A549 (cell line): ENCODE measurements at regions not wholly inside any gene's neighbourhood (a gene's known extent, or its start where the extent isn't known, plus 50 kb on each side); places are given as distances from the start of the nearest gene placed in this dataset.

Experiments used
- ATAC-seq, 2 experiments: fragments of 200-7000 bp in 1 of 2; fragments of >200 bp in 1 of 2; cut with Nextera tagmentation in 1 of 2; cut with Tn5 transposase in 1 of 2; 3 replicates each; pipeline versions ENCODE4 v1.8.0 to v1.9.1; 2018 to 2020; ENCODE audit warnings: mild to moderate bottlenecking in 1 of 2, moderate library complexity in 1 of 2
- CTCF ChIA-PET: fragments of 300-600 bp; sonication (Branson Sonifier 250); formaldehyde crosslinking; extraction: SDS; loops from one replicate; lab custom pipeline; 2021; ENCODE audit warnings: antibody characterized with exemption, inconsistent platforms; lab: Yijun Ruan, JAX
- POLR2A ChIA-PET: fragments of 350-600 bp; formaldehyde crosslinking; extraction: SDS; loops from one replicate; lab custom pipeline; 2021; ENCODE audit warnings: antibody characterized with exemption, inconsistent platforms; lab: Yijun Ruan, JAX
- DNase-seq, 2 experiments: peaks; one replicate each; pipeline versions ENCODE4 v3.0.0 to v3.0.0-alpha.2; 2011 to 2016; ENCODE audit warnings: low read depth in 1 of 2, low spot score in 1 of 2
- FAIRE-seq: peaks from 2 replicates; lab custom pipeline; 2011; peaks lifted over from hg19 to GRCh38; lab: Jason Lieb, UNC
- H3K27ac ChIP-seq, 2 experiments: fragments of >200 bp; sonication (Bioruptor Twin); formaldehyde crosslinking; 3 replicates each; pipeline ENCODE4 v1.5.1; 2016 to 2017
- H3K4me1 ChIP-seq: fragments of >200 bp; sonication (Bioruptor Twin); formaldehyde crosslinking; 3 replicates; pipeline ENCODE4 v1.6.1; 2016
- H3K4me2 ChIP-seq: fragments of >200 bp; sonication (Bioruptor Twin); formaldehyde crosslinking; 3 replicates; pipeline ENCODE4 v1.6.1; 2016
- H3K4me3 ChIP-seq: fragments of >200 bp; sonication (Bioruptor Twin); formaldehyde crosslinking; 3 replicates; pipeline ENCODE4 v1.5.1; 2016
- H3K9me3 ChIP-seq: fragments of >200 bp; sonication (Bioruptor Twin); formaldehyde crosslinking; 3 replicates; pipeline ENCODE4 v1.6.1; 2016
- BHLHE40 ChIP-seq: IDR thresholded peaks from 2 replicates; pipeline ENCODE4 v1.6.1; 2012; ENCODE audit warnings: low read depth, low read length, inconsistent platforms
- CBX2 ChIP-seq: fragments of 200-600 bp; sonication (generic); IDR thresholded peaks from 2 replicates; pipeline ENCODE4 v1.6.1; 2016; ENCODE audit warnings: low read depth, mild to moderate bottlenecking, borderline replicate concordance
- CBX8 ChIP-seq: fragments of 200-600 bp; sonication (generic); IDR thresholded peaks from 2 replicates; pipeline ENCODE4 v1.6.1; 2016
- CHD2 ChIP-seq: fragments of 150-350 bp; IDR thresholded peaks from 2 replicates; pipeline ENCODE4 v1.6.1; 2014; ENCODE audit warnings: low read length; ENCODE audit not compliant: partially characterized antibody
- CHD4 ChIP-seq: fragments of 200-600 bp; sonication (generic); IDR thresholded peaks from 2 replicates; pipeline ENCODE4 v1.6.1; 2016; ENCODE audit warnings: antibody characterized with exemption, mild to moderate bottlenecking, borderline replicate concordance
- EHF ChIP-seq: fragments of 250-450 bp; sonication (Bioruptor Pico); IDR thresholded peaks from 2 replicates; pipeline ENCODE4 v1.5.0; 2020; ENCODE audit warnings: mild to moderate bottlenecking
- EP300 ChIP-seq, 2 experiments: fragments of >200 bp; sonication (Bioruptor Twin); formaldehyde crosslinking; IDR thresholded peaks; 2 replicates in 1 of 2; 3 replicates in 1 of 2; pipeline ENCODE4 v1.6.1; 2016 to 2017
- FOSB ChIP-seq: fragments of 250-450 bp; sonication (Bioruptor Pico); IDR thresholded peaks from 2 replicates; pipeline ENCODE4 v1.5.0; 2020; ENCODE audit warnings: mild to moderate bottlenecking, moderate library complexity
- FOSL2 ChIP-seq, 2 experiments: fragments of 450-650 bp in 1 of 2; fragments of >200 bp in 1 of 2; sonication (Bioruptor Twin) in 1 of 2; formaldehyde crosslinking; IDR thresholded peaks; 2 replicates each; pipeline versions ENCODE4 v1.5.0 to v1.6.1; 2016 to 2020; ENCODE audit warnings: mild to moderate bottlenecking in 1 of 2, moderate library complexity in 1 of 2
- FOXS1 ChIP-seq: fragments of 250-450 bp; sonication (Bioruptor Pico); IDR thresholded peaks from 2 replicates; pipeline ENCODE4 v1.5.0; 2020; ENCODE audit warnings: mild to moderate bottlenecking, moderate library complexity
- HDAC2 ChIP-seq: fragments of 200-600 bp; sonication (generic); IDR thresholded peaks from 2 replicates; pipeline ENCODE4 v1.6.1; 2016
- HOXA7 ChIP-seq: fragments of 250-450 bp; sonication (Bioruptor Pico); IDR thresholded peaks from 2 replicates; pipeline ENCODE4 v1.5.0; 2020; ENCODE audit warnings: mild to moderate bottlenecking, moderate library complexity
- HOXB13 ChIP-seq: fragments of 250-450 bp; sonication (Bioruptor Pico); IDR thresholded peaks from 2 replicates; pipeline ENCODE4 v1.5.0; 2020; ENCODE audit warnings: low read depth, mild to moderate bottlenecking, moderate library complexity
- KDM1A ChIP-seq: fragments of 200-600 bp; sonication (generic); IDR thresholded peaks from 2 replicates; pipeline ENCODE4 v1.6.1; 2016; ENCODE audit warnings: low read depth, mild to moderate bottlenecking
- MAFK ChIP-seq: fragments of 450-650 bp; IDR thresholded peaks from 2 replicates; pipeline ENCODE4 v1.6.1; 2014; ENCODE audit not compliant: partially characterized antibody
- MYC ChIP-seq: IDR thresholded peaks from 2 replicates; pipeline ENCODE4 v1.6.1; 2012; ENCODE audit warnings: mild to moderate bottlenecking, inconsistent platforms, low read length, improper control_type of control experiment, borderline replicate concordance
- NFE2L2 ChIP-seq: fragments of 150-350 bp; conservative IDR thresholded peaks from 2 replicates; pipeline ENCODE4 v1.6.1; 2014; ENCODE audit warnings: low read length
- NPAS2 ChIP-seq: fragments of 250-450 bp; sonication (Bioruptor Pico); IDR thresholded peaks from 2 replicates; pipeline ENCODE4 v1.8.0; 2022; ENCODE audit warnings: mild to moderate bottlenecking, moderate library complexity, borderline replicate concordance
- NR3C1 ChIP-seq: fragments of >200 bp; sonication (Bioruptor Twin); formaldehyde crosslinking; IDR thresholded peaks from 3 replicates; pipeline ENCODE4 v1.6.1; 2017
- RFX5 ChIP-seq: fragments of 450-650 bp; IDR thresholded peaks from 2 replicates; pipeline ENCODE4 v1.7.1; 2014; ENCODE audit warnings: antibody characterized with exemption, mild to moderate bottlenecking, moderate library complexity
- RNF2 ChIP-seq: fragments of 200-600 bp; sonication (generic); IDR thresholded peaks from 2 replicates; pipeline ENCODE4 v1.6.1; 2016; ENCODE audit warnings: low read depth, mild to moderate bottlenecking, antibody characterized with exemption, moderate library complexity, borderline replicate concordance
- SMC3 ChIP-seq: fragments of >200 bp; sonication (Bioruptor Twin); formaldehyde crosslinking; IDR thresholded peaks from 3 replicates; pipeline ENCODE4 v1.6.1; 2018; ENCODE audit warnings: inconsistent platforms
- SREBF2 ChIP-seq: fragments of 450-650 bp; IDR thresholded peaks from 2 replicates; pipeline ENCODE4 v1.6.1; 2014; ENCODE audit warnings: mild to moderate bottlenecking, moderate library complexity
- TFCP2L1 ChIP-seq: fragments of 250-450 bp; sonication (Bioruptor Pico); IDR thresholded peaks from 2 replicates; pipeline ENCODE4 v1.5.0; 2021; ENCODE audit warnings: mild to moderate bottlenecking
- TP53 ChIP-seq: fragments of 250-450 bp; sonication (Bioruptor Pico); IDR thresholded peaks from 2 replicates; pipeline ENCODE4 v1.5.0; 2021; ENCODE audit warnings: mild to moderate bottlenecking, moderate library complexity
- ZSCAN20 ChIP-seq: fragments of 250-450 bp; sonication (Bioruptor Pico); IDR thresholded peaks from 2 replicates; pipeline ENCODE4 v1.8.0; 2022; ENCODE audit warnings: mild to moderate bottlenecking, moderate library complexity
- WGBS: methylation state at CpG from one replicate; pipeline ENCODE4 v1.1.6; 2017; ENCODE audit errors: missing lambda C conversion rate; 5-methylcytosine and 5-hydroxymethylcytosine counted together
- TF ChIP-seq, protein P1 (sequence below): fragments of >200 bp; sonication (Bioruptor Twin); formaldehyde crosslinking; IDR thresholded peaks from 2 replicates; pipeline ENCODE4 v1.6.1; 2016
- TF ChIP-seq, protein P2 (sequence below): IDR thresholded peaks from 2 replicates; pipeline ENCODE4 v1.6.1; 2012; ENCODE audit warnings: low read depth, borderline replicate concordance
- TF ChIP-seq, protein P3 (sequence below): IDR thresholded peaks from 2 replicates; pipeline ENCODE4 v1.6.1; 2012

DNA sequence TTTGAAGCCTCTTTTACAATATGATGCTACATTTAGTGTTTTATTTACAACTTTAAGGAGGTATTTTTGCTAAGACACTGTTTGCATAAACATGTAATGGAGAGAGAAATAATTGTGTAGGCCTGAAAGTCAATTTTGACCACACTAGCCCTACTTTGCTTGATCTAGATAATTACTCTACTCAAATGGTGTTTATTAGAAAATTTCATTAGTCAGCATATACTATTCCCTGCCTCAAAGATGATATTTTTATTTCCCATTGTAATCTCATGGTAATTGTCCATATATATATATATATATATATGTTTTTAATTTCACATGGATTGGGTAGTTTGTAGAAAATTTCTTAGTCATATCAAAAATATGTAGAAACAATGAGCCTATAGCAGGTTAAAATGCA lies 632.2 kb downstream of the SATB2 start:
- FAIRE-seq, result no peak
- DNase-seq, result no peak
- CTCF ChIA-PET, result no interaction called here
- H3K4me2 ChIP-seq, result no peak overlapping the region
- H3K4me1 ChIP-seq, result no peaks in the 10 kb centered on the region
- H3K9me3 ChIP-seq, result no peaks in the 10 kb centered on the region
- POLR2A ChIA-PET, result no interaction called here
- no peak overlapping the region for H3K4me3 ChIP-seq
- TF ChIP-seq CHD4 (no peak), MAFK (peak; percentile 68)
- ATAC-seq, result no peak
- H3K27ac ChIP-seq, result no peak overlapping the region

DNA sequence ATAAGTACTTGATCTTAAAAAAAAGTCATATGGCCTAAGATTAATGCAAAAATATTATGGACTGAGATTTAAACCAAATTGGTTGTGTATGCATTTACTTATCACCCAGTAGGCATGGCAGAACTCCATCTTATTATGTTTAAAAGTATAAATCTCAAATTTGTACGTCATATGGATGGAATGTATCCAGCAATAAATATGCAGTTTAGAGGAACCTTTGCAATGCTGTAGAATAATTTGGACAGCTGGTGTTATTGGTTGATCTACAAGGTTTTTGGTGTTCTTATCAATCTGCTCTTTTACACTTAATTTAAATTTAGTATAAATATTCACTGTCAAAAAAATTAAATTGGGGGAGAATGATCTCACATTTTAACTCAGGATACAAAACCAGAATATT lies 640.2 kb downstream of the SATB2 start:
- ATAC-seq (no peak), DNase-seq (no peak), FAIRE-seq (no peak)
- WGBS, result 8% methylated on average over 1 of the region's 1 CpG
- Histone ChIP-seq H3K4me3 (no peak overlapping the region), H3K4me1 (no peaks in the 10 kb centered on the region), H3K4me2 (no peak overlapping the region), H3K9me3 (no peaks in the 10 kb centered on the region)
- CTCF ChIA-PET, result no interaction called here
- TF ChIP-seq SMC3 (no peak), CHD2 (no peak), HOXB13 (no peak), HOXA7 (CRISPR knock-in tag) (no peak), NPAS2 (CRISPR knock-in tag) (no peak), BHLHE40 (no peak), SREBF2 (no peak), NR3C1 (no peak), RNF2 (no peak), MYC (no peak), TFCP2L1 (no peak), HDAC2 (no peak), ZSCAN20 (CRISPR knock-in tag) (no peak), CHD4 (no peak), MAFK (no peak), CBX2 (no peak), CBX8 (no peak)
- TF ChIP-seq, protein P1, sequence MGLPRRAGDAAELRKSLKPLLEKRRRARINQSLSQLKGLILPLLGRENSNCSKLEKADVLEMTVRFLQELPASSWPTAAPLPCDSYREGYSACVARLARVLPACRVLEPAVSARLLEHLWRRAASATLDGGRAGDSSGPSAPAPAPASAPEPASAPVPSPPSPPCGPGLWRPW, result no peak
- TF ChIP-seq, protein P2, sequence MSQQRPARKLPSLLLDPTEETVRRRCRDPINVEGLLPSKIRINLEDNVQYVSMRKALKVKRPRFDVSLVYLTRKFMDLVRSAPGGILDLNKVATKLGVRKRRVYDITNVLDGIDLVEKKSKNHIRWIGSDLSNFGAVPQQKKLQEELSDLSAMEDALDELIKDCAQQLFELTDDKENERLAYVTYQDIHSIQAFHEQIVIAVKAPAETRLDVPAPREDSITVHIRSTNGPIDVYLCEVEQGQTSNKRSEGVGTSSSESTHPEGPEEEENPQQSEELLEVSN, result no peak
- TF ChIP-seq, protein P3, sequence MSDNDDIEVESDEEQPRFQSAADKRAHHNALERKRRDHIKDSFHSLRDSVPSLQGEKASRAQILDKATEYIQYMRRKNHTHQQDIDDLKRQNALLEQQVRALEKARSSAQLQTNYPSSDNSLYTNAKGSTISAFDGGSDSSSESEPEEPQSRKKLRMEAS, result no peak
- TF ChIP-seq, all 56 proteins: peak for 0
- POLR2A ChIA-PET, result no interaction called here
- H3K27ac ChIP-seq, result no peak overlapping the region

DNA sequence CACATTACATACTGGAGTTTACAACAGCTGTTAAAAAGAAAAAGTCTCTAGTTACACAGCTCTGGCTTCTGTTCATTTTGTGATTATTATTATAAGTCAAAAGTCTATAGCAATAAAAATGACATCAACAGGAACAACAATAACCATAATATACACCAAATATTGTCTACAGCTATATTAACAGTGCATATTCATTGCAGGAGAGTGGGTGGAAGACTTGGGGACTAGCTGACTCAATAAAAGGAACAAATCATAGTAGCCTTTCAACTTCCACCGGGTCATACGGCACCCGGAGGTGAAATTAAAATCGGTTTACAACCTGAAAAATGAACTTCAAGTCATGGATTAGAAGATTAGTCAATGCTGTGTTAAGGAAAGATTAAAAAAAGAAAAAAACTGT lies 642.1 kb downstream of the SATB2 start:
- Histone ChIP-seq H3K4me3 (no peak overlapping the region), H3K4me2 (no peak overlapping the region), H3K9me3 (no peaks in the 10 kb centered on the region), H3K4me1 (no peaks in the 10 kb centered on the region), H3K27ac (no peak overlapping the region)
- no peak for DNase-seq
- no peak for ATAC-seq
- CTCF ChIA-PET, result no interaction called here
- WGBS, result 49% methylated on average over 4 of the region's 4 CpGs
- FAIRE-seq, result no peak
- TF ChIP-seq FOSB (CRISPR knock-in tag) (no peak), KDM1A (no peak), MYC (no peak), FOXS1 (CRISPR knock-in tag) (no peak), NFE2L2 (no peak), TP53 (no peak), FOSL2 (IDR thresholded peaks at IDR 0.05) (no peak), FOSL2 (CRISPR knock-in tag; IDR thresholded peaks at IDR 0.05) (no peak), RFX5 (no peak), EP300 (IDR thresholded peaks at IDR 0.05) (no peak), EHF (CRISPR knock-in tag) (no peak)
- TF ChIP-seq, protein P1, result no peak
- POLR2A ChIA-PET, result no interaction called here
